H9 (cell line): ENCODE measurements at regions not wholly inside any gene's neighbourhood (a gene's known extent, or its start where the extent isn't known, plus 50 kb on each side); places are given as distances from the start of the nearest gene placed in this dataset.

ENCODE experiments used
- DNase-seq: peaks from one replicate; pipeline ENCODE4 v3.0.0-alpha.2; 2017
- H2AFZ ChIP-seq: one replicate; pipeline ENCODE4 v1.6.1; 2013; ENCODE audit warnings: mild to moderate bottlenecking, low read length, control low read depth, moderate library complexity
- H2AK5ac ChIP-seq: 2 replicates; pipeline ENCODE4 v1.6.1; 2013; ENCODE audit warnings: low read length, control low read depth, mixed read lengths; ENCODE audit not compliant: insufficient read length
- H2BK120ac ChIP-seq: one replicate; pipeline ENCODE4 v1.6.1; 2013; ENCODE audit warnings: low read depth, mild to moderate bottlenecking, low read length, control low read depth, inconsistent platforms; ENCODE audit not compliant: poor library complexity, severe bottlenecking
- H2BK12ac ChIP-seq: 2 replicates; pipeline ENCODE4 v1.6.1; 2013; ENCODE audit warnings: low read length, control low read depth, mixed read lengths, low read depth; ENCODE audit not compliant: insufficient read length
- H2BK15ac ChIP-seq: 2 replicates; pipeline ENCODE4 v1.6.1; 2013; ENCODE audit warnings: low read depth, low read length, control low read depth
- H2BK20ac ChIP-seq: one replicate; pipeline ENCODE4 v1.6.1; 2013; ENCODE audit warnings: low read depth, mild to moderate bottlenecking, low read length, control low read depth, inconsistent platforms; ENCODE audit not compliant: poor library complexity, severe bottlenecking
- H2BK5ac ChIP-seq: 2 replicates; pipeline ENCODE4 v1.6.1; 2013; ENCODE audit warnings: low read length, control low read depth, mixed read lengths; ENCODE audit not compliant: insufficient read length
- H3K14ac ChIP-seq: 2 replicates; pipeline ENCODE4 v1.6.1; 2013; ENCODE audit warnings: low read length, control low read depth; ENCODE audit not compliant: insufficient read depth
- H3K18ac ChIP-seq: 2 replicates; pipeline ENCODE4 v1.6.1; 2013; ENCODE audit warnings: low read depth, mild to moderate bottlenecking, mixed read lengths, low read length, control low read depth; ENCODE audit not compliant: insufficient read length
- H3K23ac ChIP-seq: 2 replicates; pipeline ENCODE4 v1.6.1; 2013; ENCODE audit warnings: low read length, control low read depth, mixed read lengths, low read depth; ENCODE audit not compliant: insufficient read length
- H3K23me2 ChIP-seq: 2 replicates; pipeline ENCODE4 v1.6.1; 2013; ENCODE audit warnings: low read depth, mild to moderate bottlenecking, mixed read lengths, low read length, control low read depth; ENCODE audit not compliant: insufficient read length, poor library complexity, severe bottlenecking
- H3K27ac ChIP-seq: 2 replicates; pipeline ENCODE4 v1.5.1; 2013; ENCODE audit warnings: low read length, control low read depth, mixed read lengths, low read depth; ENCODE audit not compliant: insufficient read length
- H3K27me3 ChIP-seq: 2 replicates; pipeline ENCODE4 v1.6.1; 2013; ENCODE audit warnings: low read length, control low read depth, inconsistent platforms; ENCODE audit not compliant: insufficient read depth
- H3K4ac ChIP-seq: 2 replicates; pipeline ENCODE4 v1.6.1; 2013; ENCODE audit warnings: low read depth, mild to moderate bottlenecking, control low read depth, inconsistent platforms, low read length, moderate library complexity
- H3K4me1 ChIP-seq: 2 replicates; pipeline ENCODE4 v1.6.1; 2013; ENCODE audit warnings: low read length, control low read depth, inconsistent platforms; ENCODE audit not compliant: insufficient read depth
- H3K4me2 ChIP-seq: 2 replicates; pipeline ENCODE4 v1.6.1; 2013; ENCODE audit warnings: low read length, control low read depth, mixed read lengths; ENCODE audit not compliant: insufficient read length, insufficient read depth
- H3K56ac ChIP-seq: 2 replicates; pipeline ENCODE4 v1.6.1; 2013; ENCODE audit warnings: low read depth, mild to moderate bottlenecking, mixed read lengths, low read length, control low read depth; ENCODE audit not compliant: insufficient read length
- H3K79me1 ChIP-seq: 2 replicates; pipeline ENCODE4 v1.6.1; 2013; ENCODE audit warnings: low read depth, mild to moderate bottlenecking, moderate library complexity, low read length, control low read depth, inconsistent platforms; ENCODE audit not compliant: insufficient read depth, poor library complexity, severe bottlenecking
- H3K79me2 ChIP-seq: 2 replicates; pipeline ENCODE4 v1.6.1; 2013; ENCODE audit warnings: low read length, control low read depth, inconsistent platforms; ENCODE audit not compliant: insufficient read depth
- H3K9ac ChIP-seq: 2 replicates; pipeline ENCODE4 v1.6.1; 2013; ENCODE audit warnings: low read length, control low read depth, mixed read lengths; ENCODE audit not compliant: insufficient read length; ENCODE audit errors: extremely low read depth
- H3K9me3 ChIP-seq: one replicate; pipeline ENCODE4 v1.6.1; 2013; ENCODE audit warnings: low read depth, low read length, inconsistent platforms; ENCODE audit not compliant: control insufficient read depth
- H3T11ph ChIP-seq: one replicate; pipeline ENCODE4 v1.6.1; 2013; ENCODE audit warnings: mild to moderate bottlenecking, low read length, control low read depth, inconsistent platforms
- H4K20me1 ChIP-seq: one replicate; pipeline ENCODE4 v1.6.1; 2013; ENCODE audit not compliant: control insufficient read depth, insufficient read length, insufficient read depth
- H4K5ac ChIP-seq: 2 replicates; pipeline ENCODE4 v1.6.1; 2013; ENCODE audit warnings: low read depth, mild to moderate bottlenecking, mixed read lengths, low read length, control low read depth; ENCODE audit not compliant: insufficient read length
- H4K8ac ChIP-seq: replicated peaks from 2 replicates; pipeline ENCODE4 v1.6.1; 2013; ENCODE audit warnings: low read length, control low read depth, mixed read lengths, low read depth; ENCODE audit not compliant: insufficient read length
- H4K91ac ChIP-seq: 2 replicates; pipeline ENCODE4 v1.6.1; 2013; ENCODE audit warnings: low read depth, mild to moderate bottlenecking, moderate library complexity, mixed read lengths, low read length, control low read depth; ENCODE audit not compliant: insufficient read length
- H3K27ac Mint-ChIP-seq, 3 experiments: 2 replicates in 2 of 3; 3 replicates in 1 of 3; pipeline ENCODE4 v1.8.0; 2020 to 2021; ENCODE audit warnings: mixed read lengths in 3 of 3, mild to moderate bottlenecking in 1 of 3, moderate library complexity in 1 of 3
- H3K27me3 Mint-ChIP-seq: 2 replicates; pipeline ENCODE4 v1.8.0; 2021; ENCODE audit warnings: low read depth, mild to moderate bottlenecking, moderate library complexity, mixed read lengths
- H3K36me3 Mint-ChIP-seq, 3 experiments: 2 replicates in 2 of 3; 3 replicates in 1 of 3; pipeline ENCODE4 v1.8.0; 2020 to 2021; ENCODE audit warnings: low read depth in 3 of 3, mixed read lengths in 3 of 3; ENCODE audit not compliant: insufficient read depth in 1 of 3
- H3K4me1 Mint-ChIP-seq, 2 experiments: 2 replicates each; pipeline ENCODE4 v1.8.0; 2020; ENCODE audit warnings: mixed read lengths in 2 of 2
- H3K4me3 Mint-ChIP-seq, 2 experiments: 2 replicates in 1 of 2; 3 replicates in 1 of 2; pipeline ENCODE4 v1.8.0; 2020 to 2021; ENCODE audit warnings: mild to moderate bottlenecking in 2 of 2, mixed read lengths in 2 of 2, moderate library complexity in 1 of 2
- H3K9me3 Mint-ChIP-seq, 2 experiments: 2 replicates in 1 of 2; 3 replicates in 1 of 2; pipeline ENCODE4 v1.8.0; 2020; ENCODE audit warnings: mild to moderate bottlenecking in 2 of 2, mixed read lengths in 2 of 2, moderate library complexity in 1 of 2
- WGBS: extraction: QIAGEN DNeasy Blood & Tissue Kit; methylation state at CpG from one replicate; pipeline ENCODE4 v1.1.7; 2013; ENCODE audit warnings: missing lambda C conversion rate, low lambda C conversion rate, mixed read lengths; ENCODE audit not compliant: insufficient read length; ENCODE audit errors: extremely low coverage; 5-methylcytosine and 5-hydroxymethylcytosine counted together
- TF ChIP-seq, protein P1 (sequence below): fragments of 200-600 bp; sonication (generic); conservative IDR thresholded peaks from 3 replicates; pipeline ENCODE4 v1.8.0; 2021; ENCODE audit warnings: antibody characterized with exemption, mild to moderate bottlenecking

GRCh38 chr5:54611290-54611951 is 93.9 kb downstream of the SNX18 start:
- Mint-ChIP-seq H3K27me3 (peaks cover 4% of the 10 kb centered on the region), H3K4me3 (no peak overlapping the region), H3K4me1 (no peaks in the 10 kb centered on the region), H3K9me3 (peaks cover 0 to 4% of the 10 kb centered on the region in 2 experiments; a peak in 2 of 5 replicates), H3K36me3 (peaks cover 0 to 1% (median 0%) of the 10 kb centered on the region in 3 experiments; a peak in 1 of 7 replicates), H3K27ac (no peak overlapping the region)
- no peaks in the 10 kb centered on the region for H3K27me3 ChIP-seq
- no peak overlapping the region for H2BK120ac ChIP-seq
- no peak overlapping the region for H3K18ac ChIP-seq
- no peak overlapping the region for H2BK15ac ChIP-seq
- H2AFZ ChIP-seq = no peak overlapping the region
- no peak overlapping the region for H3T11ph ChIP-seq
- WGBS = no CpG with 5 or more reads among the region's 5 CpGs
- H3K27ac ChIP-seq = no peak overlapping the region
- no peak overlapping the region for H3K4ac ChIP-seq
- H2BK20ac ChIP-seq = no peak overlapping the region
- no peaks in the 10 kb centered on the region for H4K20me1 ChIP-seq
- no peak overlapping the region for H4K5ac ChIP-seq
- no peak overlapping the region for H3K14ac ChIP-seq
- DNase-seq = no peak
- H4K91ac ChIP-seq = no peak overlapping the region
- no peak overlapping the region for H2BK12ac ChIP-seq
- no peak overlapping the region for H2AK5ac ChIP-seq
- H3K9ac ChIP-seq = no peak overlapping the region
- H3K4me2 ChIP-seq = no peak overlapping the region
- no peaks in the 10 kb centered on the region for H3K23me2 ChIP-seq
- no peaks in the 10 kb centered on the region for H3K4me1 ChIP-seq
- H3K79me1 ChIP-seq = no peaks in the 10 kb centered on the region
- H3K9me3 ChIP-seq = no peaks in the 10 kb centered on the region
- H2BK5ac ChIP-seq = no peak overlapping the region
- no peaks in the 10 kb centered on the region for H3K79me2 ChIP-seq
- H3K23ac ChIP-seq = no peak overlapping the region
- no peak overlapping the region for H3K56ac ChIP-seq
- H4K8ac ChIP-seq = no peak overlapping the region
- TF ChIP-seq, protein P1, sequence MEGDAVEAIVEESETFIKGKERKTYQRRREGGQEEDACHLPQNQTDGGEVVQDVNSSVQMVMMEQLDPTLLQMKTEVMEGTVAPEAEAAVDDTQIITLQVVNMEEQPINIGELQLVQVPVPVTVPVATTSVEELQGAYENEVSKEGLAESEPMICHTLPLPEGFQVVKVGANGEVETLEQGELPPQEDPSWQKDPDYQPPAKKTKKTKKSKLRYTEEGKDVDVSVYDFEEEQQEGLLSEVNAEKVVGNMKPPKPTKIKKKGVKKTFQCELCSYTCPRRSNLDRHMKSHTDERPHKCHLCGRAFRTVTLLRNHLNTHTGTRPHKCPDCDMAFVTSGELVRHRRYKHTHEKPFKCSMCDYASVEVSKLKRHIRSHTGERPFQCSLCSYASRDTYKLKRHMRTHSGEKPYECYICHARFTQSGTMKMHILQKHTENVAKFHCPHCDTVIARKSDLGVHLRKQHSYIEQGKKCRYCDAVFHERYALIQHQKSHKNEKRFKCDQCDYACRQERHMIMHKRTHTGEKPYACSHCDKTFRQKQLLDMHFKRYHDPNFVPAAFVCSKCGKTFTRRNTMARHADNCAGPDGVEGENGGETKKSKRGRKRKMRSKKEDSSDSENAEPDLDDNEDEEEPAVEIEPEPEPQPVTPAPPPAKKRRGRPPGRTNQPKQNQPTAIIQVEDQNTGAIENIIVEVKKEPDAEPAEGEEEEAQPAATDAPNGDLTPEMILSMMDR = no peak
